ENCODE measurements at regions not wholly inside any gene's neighbourhood (a gene's known extent, or its start where the extent isn't known, plus 50 kb on each side); places are given as distances from the start of the nearest gene placed in this dataset.

DNA sequence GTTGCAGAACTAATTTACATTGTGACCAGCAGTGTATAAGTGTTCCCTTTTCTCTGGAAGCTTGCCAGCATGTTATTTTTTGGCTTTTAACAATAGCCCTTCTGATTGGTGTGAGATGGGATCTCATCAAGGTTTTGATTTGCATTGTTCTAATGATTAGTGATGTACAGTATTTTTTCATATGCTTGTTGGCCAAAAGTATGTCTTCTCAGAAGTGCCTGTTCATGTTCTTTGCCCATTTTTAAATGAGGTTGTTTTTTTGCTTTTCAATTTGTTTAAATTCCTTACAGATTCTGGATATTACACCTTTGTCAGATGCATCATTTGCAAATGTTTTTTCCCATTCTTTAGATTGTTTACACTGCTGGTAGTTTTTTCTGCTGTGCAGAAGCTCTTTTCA, 627.0 kb upstream of the CNTNAP2 start:
- Histone ChIP-seq H4K8ac (ENCODE audit: extremely low read depth, insufficient read depth, low read length) (no peak overlapping the region), H3K56ac (replicated peaks; ENCODE audit: insufficient read length, low read depth, low read length) (no peak overlapping the region), H3K4ac (replicated peaks; ENCODE audit: insufficient read length, low read depth, low read length) (no peak overlapping the region), H3K14ac (ENCODE audit: insufficient read length) (no peak overlapping the region), H2BK15ac (ENCODE audit: low read length) (no peak overlapping the region), H2BK120ac (replicated peaks; ENCODE audit: low read depth, low read length) (no peak overlapping the region), H3K4me3 (ENCODE audit: extremely low read depth in 1 of 4, insufficient read depth in 2 of 4, low read depth in 3 of 4, low read length in 4 of 4) (no peak overlapping the region), H3K4me1 (replicated peaks in 1 of 4; ENCODE audit: control insufficient read depth in 3 of 4, insufficient read depth in 4 of 4, low read length in 3 of 4) (no peaks in the 10 kb centered on the region), H3K23me2 (ENCODE audit: low read depth, low read length) (no peaks in the 10 kb centered on the region), H3K27me3 (replicated peaks in 1 of 4; ENCODE audit: control insufficient read depth in 3 of 4, extremely low read depth in 1 of 4, insufficient read depth in 3 of 4, low read length in 3 of 4) (no peaks in the 10 kb centered on the region), H3K36me3 (ENCODE audit: control insufficient read depth in 2 of 4, insufficient read depth in 4 of 4, low read length in 3 of 4) (no peaks in the 10 kb centered on the region), H2BK20ac (ENCODE audit: low read length) (no peak overlapping the region), H2BK12ac (ENCODE audit: low read depth, low read length) (no peak overlapping the region), H3K27ac (ENCODE audit: low read depth, low read length) (no peak overlapping the region), H3K18ac (ENCODE audit: extremely low read depth, low read length) (no peak overlapping the region), H2BK5ac (ENCODE audit: low read depth, low read length) (no peak overlapping the region), H3K9me3 (ENCODE audit: insufficient read depth in 2 of 2, low read depth in 1 of 2, low read length in 1 of 2) (peaks cover 0 to 9% of the 10 kb centered on the region in 2 experiments; a peak in 2 of 4 replicates), H3K23ac (ENCODE audit: insufficient read length) (no peak overlapping the region), H4K20me1 (replicated peaks in 1 of 2; ENCODE audit: control insufficient read depth in 1 of 2, insufficient read depth in 2 of 2, low read length in 2 of 2) (no peaks in the 10 kb centered on the region), H4K5ac (ENCODE audit: insufficient read length, low read depth, low read length) (no peak overlapping the region), H3K9ac (replicated peaks in 1 of 4; ENCODE audit: extremely low read depth in 1 of 4, low read depth in 3 of 4, low read length in 3 of 4) (no peak overlapping the region), H3K79me1 (ENCODE audit: low read depth, low read length) (no peaks in the 10 kb centered on the region), H3K4me2 (ENCODE audit: insufficient read depth in 1 of 2, low read depth in 2 of 2, low read length in 2 of 2) (no peak overlapping the region), H4K91ac (replicated peaks; ENCODE audit: insufficient read length, low read length) (no peak overlapping the region), H2AFZ (ENCODE audit: low read length) (no peak overlapping the region), H3K79me2 (ENCODE audit: control insufficient read depth in 1 of 2, insufficient read depth in 2 of 2, low read length in 2 of 2) (no peaks in the 10 kb centered on the region), H2AK5ac (ENCODE audit: low read depth, low read length) (no peak overlapping the region)
- TF ChIP-seq SIRT6 (IDR thresholded peaks at IDR 0.05; ENCODE audit: low read length) (no peak), YY1 (IDR thresholded peaks at IDR 0.05; ENCODE audit: low read depth, low read length) (no peak), EZH2 (IDR thresholded peaks at IDR 0.05; ENCODE audit: low read depth, low read length, severe bottlenecking) (no peak), KDM5A (IDR thresholded peaks at IDR 0.05; ENCODE audit: low read length) (no peak), SP4 (IDR thresholded peaks at IDR 0.05; ENCODE audit: low read length) (no peak), EGR1 (IDR thresholded peaks at IDR 0.05; ENCODE audit: borderline replicate concordance, low read depth, low read length) (no peak), GTF2F1 (IDR thresholded peaks at IDR 0.05; ENCODE audit: borderline replicate concordance, low read depth, low read length) (no peak), PHF8 (conservative IDR thresholded peaks at IDR 0.05; ENCODE audit: low read depth, low read length) (no peak), CTBP2 (IDR thresholded peaks at IDR 0.05; ENCODE audit: borderline replicate concordance, insufficient read depth, insufficient read length, low read length) (no peak), SP1 (IDR thresholded peaks at IDR 0.05; ENCODE audit: low read depth, low read length) (no peak), TAF7 (optimal IDR thresholded peaks at IDR 0.05; ENCODE audit: borderline replicate concordance, low read depth, low read length) (no peak), SUZ12 (IDR thresholded peaks at IDR 0.05; ENCODE audit: low read length) (no peak)
- TF ChIP-seq, protein P1, sequence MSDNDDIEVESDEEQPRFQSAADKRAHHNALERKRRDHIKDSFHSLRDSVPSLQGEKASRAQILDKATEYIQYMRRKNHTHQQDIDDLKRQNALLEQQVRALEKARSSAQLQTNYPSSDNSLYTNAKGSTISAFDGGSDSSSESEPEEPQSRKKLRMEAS (IDR thresholded peaks at IDR 0.05) = no peak
- POLR2A ChIA-PET (ENCODE audit: partially characterized antibody) = no interaction called here
- FAIRE-seq = no peak
- no peak for DNase-seq (ENCODE audit: low read depth in 1 of 2, low spot score in 2 of 2)
- CTCF ChIA-PET (ENCODE audit: partially characterized antibody) = no interaction called here
